ENCODE measurements at regions not wholly inside any gene's neighbourhood (a gene's known extent, or its start where the extent isn't known, plus 50 kb on each side); places are given as distances from the start of the nearest gene placed in this dataset.

- Histone ChIP-seq H3K36me3 (ENCODE audit: control insufficient read depth in 1 of 2, insufficient read depth in 2 of 2, low read length in 2 of 2) (no peaks in the 10 kb centered on the region), H3K9me3 (ENCODE audit: control insufficient read depth in 1 of 2, low read length in 2 of 2) (no peaks in the 10 kb centered on the region), H3K27ac (ENCODE audit: low read length) (no peak overlapping the region), H3K4me3 (ENCODE audit: low read depth in 1 of 2, low read length in 2 of 2) (no peak overlapping the region), H3K27me3 (ENCODE audit: low read depth, low read length) (no peaks in the 10 kb centered on the region), H3K4me1 (ENCODE audit: control insufficient read depth in 1 of 2, insufficient read depth in 2 of 2, low read length in 2 of 2) (no peaks in the 10 kb centered on the region)
These were observed 509.2 kb upstream of the ID2 start for GRCh38 chr2:8172661-8173060.

DNA sequence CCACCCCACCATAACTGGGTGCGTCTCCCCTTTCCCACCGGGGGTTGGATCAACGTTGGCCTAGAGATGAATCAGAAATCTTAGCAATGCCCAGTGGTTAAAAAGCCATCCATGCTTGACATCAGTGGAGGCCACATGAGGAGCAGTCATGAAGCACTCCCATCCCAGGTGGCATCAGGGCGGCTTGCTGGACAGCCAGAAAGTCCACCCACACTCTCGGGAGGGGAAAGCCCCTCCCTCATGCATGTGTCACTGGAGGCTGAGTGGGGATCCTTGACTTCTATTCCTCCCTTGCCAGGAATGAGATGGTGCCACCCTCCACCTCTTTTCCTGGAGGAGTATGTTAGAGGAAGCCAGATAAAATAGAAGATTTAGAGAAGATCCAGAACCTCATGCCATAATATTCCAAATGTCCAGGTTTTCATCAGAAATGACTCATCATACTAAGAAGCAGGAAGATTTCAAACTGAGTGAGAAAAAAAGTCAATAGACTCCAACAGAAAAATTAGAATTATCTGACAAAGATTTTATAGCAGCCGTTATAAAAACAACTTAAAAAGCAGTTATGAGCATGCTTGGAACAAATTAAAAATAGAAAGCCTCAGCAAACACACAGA, 507.1 kb upstream of the ID2 start:
- no peak overlapping the region for H3K4me3 ChIP-seq (ENCODE audit: low read depth in 1 of 2, low read length in 2 of 2)
- no peaks in the 10 kb centered on the region for H3K36me3 ChIP-seq (ENCODE audit: control insufficient read depth in 1 of 2, insufficient read depth in 2 of 2, low read length in 2 of 2)
- no peak overlapping the region for H3K27ac ChIP-seq (ENCODE audit: low read length)
- no peaks in the 10 kb centered on the region for H3K9me3 ChIP-seq (ENCODE audit: control insufficient read depth in 1 of 2, low read length in 2 of 2)
- H3K4me1 ChIP-seq (ENCODE audit: control insufficient read depth in 1 of 2, insufficient read depth in 2 of 2, low read length in 2 of 2): no peaks in the 10 kb centered on the region
- H3K27me3 ChIP-seq (ENCODE audit: low read depth, low read length): no peaks in the 10 kb centered on the region

DNA sequence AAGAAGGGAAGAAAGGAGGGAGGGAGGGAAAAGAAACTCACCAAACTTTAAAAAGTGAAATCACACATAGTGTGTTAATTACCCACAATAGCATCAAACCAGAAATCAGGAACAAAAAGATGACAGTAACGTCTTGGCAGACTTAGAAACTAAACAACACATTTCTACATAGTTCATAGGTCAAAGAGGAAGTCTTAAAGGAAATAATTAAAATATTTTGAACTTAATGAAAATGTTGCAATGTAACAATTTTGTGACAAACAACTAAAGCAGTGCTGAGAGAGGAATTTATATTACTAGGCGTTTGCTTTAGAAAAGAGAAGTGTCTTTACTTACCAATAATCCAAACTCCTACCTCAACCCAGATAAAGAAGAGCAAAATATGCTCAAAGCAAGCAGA, 505.0 kb upstream of the ID2 start:
- no peak overlapping the region for H3K27ac ChIP-seq (ENCODE audit: low read length)
- H3K36me3 ChIP-seq (ENCODE audit: control insufficient read depth in 1 of 2, insufficient read depth in 2 of 2, low read length in 2 of 2): no peaks in the 10 kb centered on the region

GRCh38 chr2:8177566-8177965, 504.3 kb upstream of the ID2 start:
- H3K27me3 ChIP-seq (ENCODE audit: low read depth, low read length): no peaks in the 10 kb centered on the region
- H3K27ac ChIP-seq (ENCODE audit: low read length): no peak overlapping the region
- H3K4me1 ChIP-seq (ENCODE audit: control insufficient read depth in 1 of 2, insufficient read depth in 2 of 2, low read length in 2 of 2): no peaks in the 10 kb centered on the region
- no peaks in the 10 kb centered on the region for H3K9me3 ChIP-seq (ENCODE audit: control insufficient read depth in 1 of 2, low read length in 2 of 2)
- no peak overlapping the region for H3K4me3 ChIP-seq (ENCODE audit: low read depth in 1 of 2, low read length in 2 of 2)
- no peaks in the 10 kb centered on the region for H3K36me3 ChIP-seq (ENCODE audit: control insufficient read depth in 1 of 2, insufficient read depth in 2 of 2, low read length in 2 of 2)

More for the DNA sequence above, 505.0 kb upstream of the ID2 start:
- Histone ChIP-seq H3K9me3 (ENCODE audit: control insufficient read depth in 1 of 2, low read length in 2 of 2) (no peaks in the 10 kb centered on the region), H3K4me3 (ENCODE audit: low read depth in 1 of 2, low read length in 2 of 2) (no peak overlapping the region), H3K4me1 (ENCODE audit: control insufficient read depth in 1 of 2, insufficient read depth in 2 of 2, low read length in 2 of 2) (no peaks in the 10 kb centered on the region), H3K27me3 (ENCODE audit: low read depth, low read length) (no peaks in the 10 kb centered on the region)

- no peaks in the 10 kb centered on the region for H3K4me1 ChIP-seq (ENCODE audit: control insufficient read depth in 1 of 2, insufficient read depth in 2 of 2, low read length in 2 of 2)
- H3K9me3 ChIP-seq (ENCODE audit: control insufficient read depth in 1 of 2, low read length in 2 of 2): no peaks in the 10 kb centered on the region
- H3K27ac ChIP-seq (ENCODE audit: low read length): no peak overlapping the region
- no peak overlapping the region for H3K4me3 ChIP-seq (ENCODE audit: low read depth in 1 of 2, low read length in 2 of 2)
- H3K27me3 ChIP-seq (ENCODE audit: low read depth, low read length): no peaks in the 10 kb centered on the region
- no peaks in the 10 kb centered on the region for H3K36me3 ChIP-seq (ENCODE audit: control insufficient read depth in 1 of 2, insufficient read depth in 2 of 2, low read length in 2 of 2)
These were observed 502.9 kb upstream of the ID2 start for GRCh38 chr2:8178911-8179310.

GRCh38 chr2:8189316-8189715, 492.5 kb upstream of the ID2 start:
- Histone ChIP-seq H3K36me3 (ENCODE audit: control insufficient read depth in 1 of 2, insufficient read depth in 2 of 2, low read length in 2 of 2) (no peaks in the 10 kb centered on the region), H3K4me1 (ENCODE audit: control insufficient read depth in 1 of 2, insufficient read depth in 2 of 2, low read length in 2 of 2) (peaks cover 0 to 8% of the 10 kb centered on the region in 2 donors), H3K4me3 (ENCODE audit: low read depth in 1 of 2, low read length in 2 of 2) (no peak overlapping the region), H3K9me3 (ENCODE audit: control insufficient read depth in 1 of 2, low read length in 2 of 2) (no peaks in the 10 kb centered on the region), H3K27me3 (ENCODE audit: low read depth, low read length) (no peaks in the 10 kb centered on the region), H3K27ac (ENCODE audit: low read length) (no peak overlapping the region)

- Histone ChIP-seq H3K4me3 (ENCODE audit: low read depth in 1 of 2, low read length in 2 of 2) (no peak overlapping the region), H3K27me3 (ENCODE audit: low read depth, low read length) (no peaks in the 10 kb centered on the region), H3K9me3 (ENCODE audit: control insufficient read depth in 1 of 2, low read length in 2 of 2) (no peaks in the 10 kb centered on the region), H3K36me3 (ENCODE audit: control insufficient read depth in 1 of 2, insufficient read depth in 2 of 2, low read length in 2 of 2) (no peaks in the 10 kb centered on the region), H3K27ac (ENCODE audit: low read length) (no peak overlapping the region), H3K4me1 (ENCODE audit: control insufficient read depth in 1 of 2, insufficient read depth in 2 of 2, low read length in 2 of 2) (peaks cover 0 to 8% of the 10 kb centered on the region in 2 donors)
These were observed 491.6 kb upstream of the ID2 start for GRCh38 chr2:8190279-8190678.

- Histone ChIP-seq H3K27me3 (ENCODE audit: low read depth, low read length) (no peaks in the 10 kb centered on the region), H3K4me1 (ENCODE audit: control insufficient read depth in 1 of 2, insufficient read depth in 2 of 2, low read length in 2 of 2) (peaks cover 0 to 8% of the 10 kb centered on the region in 2 donors), H3K36me3 (ENCODE audit: control insufficient read depth in 1 of 2, insufficient read depth in 2 of 2, low read length in 2 of 2) (no peaks in the 10 kb centered on the region), H3K9me3 (ENCODE audit: control insufficient read depth in 1 of 2, low read length in 2 of 2) (no peaks in the 10 kb centered on the region), H3K4me3 (ENCODE audit: low read depth in 1 of 2, low read length in 2 of 2) (no peak overlapping the region), H3K27ac (ENCODE audit: low read length) (no peak overlapping the region)
These were observed 490.4 kb upstream of the ID2 start for GRCh38 chr2:8191427-8191826.

- Histone ChIP-seq H3K27me3 (ENCODE audit: low read depth, low read length) (no peaks in the 10 kb centered on the region), H3K36me3 (ENCODE audit: control insufficient read depth in 1 of 2, insufficient read depth in 2 of 2, low read length in 2 of 2) (no peaks in the 10 kb centered on the region), H3K4me1 (ENCODE audit: control insufficient read depth in 1 of 2, insufficient read depth in 2 of 2, low read length in 2 of 2) (peaks cover 0 to 8% of the 10 kb centered on the region in 2 donors), H3K27ac (ENCODE audit: low read length) (no peak overlapping the region), H3K4me3 (ENCODE audit: low read depth in 1 of 2, low read length in 2 of 2) (no peak overlapping the region), H3K9me3 (ENCODE audit: control insufficient read depth in 1 of 2, low read length in 2 of 2) (no peaks in the 10 kb centered on the region)
These were observed 488.7 kb upstream of the ID2 start for GRCh38 chr2:8193146-8193545.

DNA sequence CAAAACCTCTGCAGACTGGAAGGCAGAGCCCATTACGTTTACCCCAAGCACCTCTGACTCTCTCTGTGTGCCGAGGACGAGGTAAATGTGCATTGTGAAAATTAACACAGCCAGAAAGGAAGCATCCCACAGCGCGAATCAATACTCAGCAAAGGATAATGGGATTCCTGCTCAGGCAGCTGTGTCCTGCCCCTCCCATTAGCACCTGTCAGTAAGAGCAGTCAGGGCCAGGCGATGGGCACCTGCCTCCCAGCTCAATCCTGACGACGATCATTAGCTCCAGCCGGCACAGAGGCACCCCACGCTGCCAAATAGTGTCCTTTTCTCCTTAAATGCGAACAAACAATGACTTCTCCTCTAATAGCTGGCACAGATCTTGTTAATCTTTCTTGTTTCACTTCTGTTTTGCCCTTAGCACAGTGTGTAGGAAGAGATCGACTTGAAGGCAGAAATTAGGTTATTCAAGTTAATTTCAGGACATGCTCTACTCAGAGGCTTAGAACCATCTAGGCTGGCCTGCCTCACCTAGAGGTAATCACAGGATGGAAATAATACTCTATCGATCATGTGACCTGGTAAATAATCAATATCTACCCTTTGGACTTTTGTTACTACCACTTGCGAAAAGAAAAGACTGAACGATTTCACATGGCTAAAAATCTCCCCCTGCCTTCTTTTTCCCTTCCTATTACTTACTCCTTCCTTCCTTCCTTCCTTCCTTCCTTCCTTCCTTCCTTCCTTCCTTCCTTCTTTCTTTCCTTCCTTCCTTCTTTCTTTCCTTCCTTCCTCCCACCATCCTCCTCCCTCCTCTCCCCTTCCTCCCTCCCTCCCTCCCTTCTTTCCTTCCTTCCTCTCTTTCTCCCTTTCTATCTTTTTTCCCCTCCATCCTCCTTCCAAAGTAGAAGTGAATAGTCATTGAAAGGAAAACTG, 487.9 kb upstream of the ID2 start:
- Histone ChIP-seq H3K36me3 (ENCODE audit: control insufficient read depth in 1 of 2, insufficient read depth in 2 of 2, low read length in 2 of 2) (no peaks in the 10 kb centered on the region), H3K4me3 (ENCODE audit: low read depth in 1 of 2, low read length in 2 of 2) (no peak overlapping the region)

GRCh38 chr2:8195784-8196183, 486.1 kb upstream of the ID2 start:
- no peak overlapping the region for H3K4me3 ChIP-seq (ENCODE audit: low read depth in 1 of 2, low read length in 2 of 2)
- no peaks in the 10 kb centered on the region for H3K36me3 ChIP-seq (ENCODE audit: control insufficient read depth in 1 of 2, insufficient read depth in 2 of 2, low read length in 2 of 2)
- no peak overlapping the region for H3K27ac ChIP-seq (ENCODE audit: low read length)
- H3K27me3 ChIP-seq (ENCODE audit: low read depth, low read length): no peaks in the 10 kb centered on the region
- no peaks in the 10 kb centered on the region for H3K9me3 ChIP-seq (ENCODE audit: control insufficient read depth in 1 of 2, low read length in 2 of 2)
- peaks cover 0 to 8% of the 10 kb centered on the region in 2 donors for H3K4me1 ChIP-seq (ENCODE audit: control insufficient read depth in 1 of 2, insufficient read depth in 2 of 2, low read length in 2 of 2)

More for the DNA sequence above, 487.9 kb upstream of the ID2 start:
- no peaks in the 10 kb centered on the region for H3K27me3 ChIP-seq (ENCODE audit: low read depth, low read length)
- no peaks in the 10 kb centered on the region for H3K9me3 ChIP-seq (ENCODE audit: control insufficient read depth in 1 of 2, low read length in 2 of 2)
- peaks cover 0 to 8% of the 10 kb centered on the region in 2 donors for H3K4me1 ChIP-seq (ENCODE audit: control insufficient read depth in 1 of 2, insufficient read depth in 2 of 2, low read length in 2 of 2)
- H3K27ac ChIP-seq (ENCODE audit: low read length): no peak overlapping the region

Measured in muscle layer of duodenum (tissue), 2 donors.